ENCODE measurements at regions not wholly inside any gene's neighbourhood (a gene's known extent, or its start where the extent isn't known, plus 50 kb on each side); places are given as distances from the start of the nearest gene placed in this dataset.

- TF ChIP-seq POLR2A (IDR thresholded peaks at IDR 0.05) = no peak
- TF ChIP-seq, protein P1, sequence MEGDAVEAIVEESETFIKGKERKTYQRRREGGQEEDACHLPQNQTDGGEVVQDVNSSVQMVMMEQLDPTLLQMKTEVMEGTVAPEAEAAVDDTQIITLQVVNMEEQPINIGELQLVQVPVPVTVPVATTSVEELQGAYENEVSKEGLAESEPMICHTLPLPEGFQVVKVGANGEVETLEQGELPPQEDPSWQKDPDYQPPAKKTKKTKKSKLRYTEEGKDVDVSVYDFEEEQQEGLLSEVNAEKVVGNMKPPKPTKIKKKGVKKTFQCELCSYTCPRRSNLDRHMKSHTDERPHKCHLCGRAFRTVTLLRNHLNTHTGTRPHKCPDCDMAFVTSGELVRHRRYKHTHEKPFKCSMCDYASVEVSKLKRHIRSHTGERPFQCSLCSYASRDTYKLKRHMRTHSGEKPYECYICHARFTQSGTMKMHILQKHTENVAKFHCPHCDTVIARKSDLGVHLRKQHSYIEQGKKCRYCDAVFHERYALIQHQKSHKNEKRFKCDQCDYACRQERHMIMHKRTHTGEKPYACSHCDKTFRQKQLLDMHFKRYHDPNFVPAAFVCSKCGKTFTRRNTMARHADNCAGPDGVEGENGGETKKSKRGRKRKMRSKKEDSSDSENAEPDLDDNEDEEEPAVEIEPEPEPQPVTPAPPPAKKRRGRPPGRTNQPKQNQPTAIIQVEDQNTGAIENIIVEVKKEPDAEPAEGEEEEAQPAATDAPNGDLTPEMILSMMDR (IDR thresholded peaks at IDR 0.05) = no peak
Observed at GRCh38 chr3:27616031-27616430, 106.1 kb downstream of the EOMES start.

All from ovary (tissue), 3 donors.